HepG2 (cell line): ENCODE measurements at regions not wholly inside any gene's neighbourhood (a gene's known extent, or its start where the extent isn't known, plus 50 kb on each side); places are given as distances from the start of the nearest gene placed in this dataset.

Experiments used
- ATAC-seq: fragments of 200-7000 bp; cut with Tn5 transposase; 3 replicates; pipeline ENCODE4 v1.9.1; 2020; ENCODE audit warnings: mild to moderate bottlenecking, moderate library complexity
- BruUV-seq: library from RNA; stranded (reverse); fragments of 400-500 nt; replicated peaks from 2 replicates; lab custom pipeline; 2021; lab: Mats Ljungman, UMichigan
- CTCF ChIA-PET: fragments of 300-600 bp; formaldehyde crosslinking; extraction: SDS; loops from one replicate; lab custom pipeline; 2021; ENCODE audit warnings: low total read pairs, inconsistent platforms, low intra/inter-chr PET ratio; lab: Yijun Ruan, JAX
- POLR2A ChIA-PET: fragments of 350-600 bp; sonication (Branson Sonifier 250); formaldehyde crosslinking; loops from one replicate; lab custom pipeline; 2020; ENCODE audit warnings: antibody characterized with exemption, inconsistent platforms; lab: Yijun Ruan, JAX
- DNase-seq: peaks from one replicate; pipeline ENCODE4 v3.0.0-alpha.2; 2015; ENCODE audit warnings: low spot score
- FAIRE-seq: peaks from 3 replicates; lab custom pipeline; 2011; peaks lifted over from hg19 to GRCh38; lab: Jason Lieb, UNC
- H2AFZ ChIP-seq: one replicate; pipeline ENCODE4 v1.6.1; 2011; ENCODE audit warnings: low read length, inconsistent platforms
- H3K27ac ChIP-seq: fragments of 300-600 bp; 3 replicates; pipeline ENCODE4 v1.8.0; 2011; ENCODE audit warnings: mixed run types, mild to moderate bottlenecking, mixed read lengths, low read length, inconsistent platforms; ENCODE audit not compliant: insufficient read depth; ENCODE audit errors: extremely low read length
- H3K27me3 ChIP-seq, 2 experiments: fragments of 200-600 bp in 1 of 2; 2 replicates in 1 of 2; 3 replicates in 1 of 2; pipeline versions ENCODE4 v1.6.0 to v1.8.0; 2011; ENCODE audit warnings: low read length in 2 of 2, mild to moderate bottlenecking in 2 of 2, moderate library complexity in 2 of 2, inconsistent platforms in 1 of 2; ENCODE audit not compliant: insufficient read depth in 2 of 2, control insufficient read depth in 1 of 2
- H3K36me3 ChIP-seq, 2 experiments: fragments of 200-600 bp in 1 of 2; replicated peaks in 1 of 2; 2 replicates in 1 of 2; 3 replicates in 1 of 2; pipeline versions ENCODE4 v1.5.1 to v1.8.0; 2011; ENCODE audit warnings: low read length in 2 of 2, inconsistent platforms in 1 of 2; ENCODE audit not compliant: insufficient read depth in 2 of 2, control insufficient read depth in 1 of 2
- H3K4me1 ChIP-seq: 2 replicates; pipeline ENCODE4 v1.5.1; 2012; ENCODE audit warnings: low read length, inconsistent platforms; ENCODE audit not compliant: insufficient read depth
- H3K4me2 ChIP-seq: 2 replicates; pipeline ENCODE4 v1.6.0; 2011; ENCODE audit warnings: low read depth, low read length, inconsistent platforms
- H3K4me3 ChIP-seq, 3 experiments: fragments of 200-600 bp in 1 of 3; sonication (generic), shearing (Covaris generic) in 1 of 3; replicated peaks in 1 of 3; 2 replicates each; pipeline ENCODE4 v1.5.1; 2011 to 2016; ENCODE audit warnings: low read length in 3 of 3, inconsistent platforms in 2 of 3, low read depth in 2 of 3, mild to moderate bottlenecking in 2 of 3, control low read depth in 1 of 3, mixed read lengths in 1 of 3; ENCODE audit not compliant: insufficient read depth in 1 of 3
- H3K79me2 ChIP-seq: one replicate; pipeline ENCODE4 v1.6.1; 2011; ENCODE audit warnings: low read length, inconsistent platforms; ENCODE audit not compliant: insufficient read depth
- H3K9ac ChIP-seq: 2 replicates; pipeline ENCODE4 v1.6.0; 2011; ENCODE audit warnings: mild to moderate bottlenecking, low read depth, low read length, inconsistent platforms; ENCODE audit not compliant: insufficient read depth
- H3K9me3 ChIP-seq: 2 replicates; pipeline ENCODE4 v1.5.1; 2012; ENCODE audit warnings: mild to moderate bottlenecking, low read length
- H4K20me1 ChIP-seq: 2 replicates; pipeline ENCODE4 v1.6.0; 2011; ENCODE audit warnings: inconsistent platforms, mild to moderate bottlenecking, low read length, moderate library complexity; ENCODE audit not compliant: insufficient read depth
- ASH2L ChIP-seq: fragments of 300-600, 200-600 bp; sonication (generic); IDR thresholded peaks from 2 replicates; pipeline ENCODE4 v1.7.0; 2017; ENCODE audit warnings: low read depth, mild to moderate bottlenecking, moderate library complexity, mixed read lengths, low read length; ENCODE audit not compliant: insufficient read length
- FOXK1 ChIP-seq: sonication (generic); formaldehyde crosslinking; IDR thresholded peaks from 2 replicates; pipeline ENCODE4 v1.4.0; 2020; ENCODE audit warnings: low read depth, missing genetic modification reagents, borderline replicate concordance
- GRHL1 ChIP-seq: sonication (generic); formaldehyde crosslinking; conservative IDR thresholded peaks from 2 replicates; pipeline ENCODE4 v1.8.0; 2022; ENCODE audit warnings: missing genetic modification reagents
- HMGXB3 ChIP-seq: sonication (generic); formaldehyde crosslinking; IDR thresholded peaks from 2 replicates; pipeline ENCODE4 v1.4.0; 2020; ENCODE audit warnings: missing genetic modification reagents, borderline replicate concordance
- HNRNPLL ChIP-seq: fragments of 200-400 bp; formaldehyde crosslinking; IDR thresholded peaks from 2 replicates; pipeline ENCODE4 v1.6.1; 2017; ENCODE audit warnings: mild to moderate bottlenecking, low read depth, low read length; ENCODE audit not compliant: poor library complexity, severe bottlenecking
- NCOA1 ChIP-seq: sonication (generic); formaldehyde crosslinking; IDR thresholded peaks from 2 replicates; pipeline ENCODE4 v1.9.0; 2021; ENCODE audit warnings: missing genetic modification reagents
- NFIB ChIP-seq: sonication (generic); formaldehyde crosslinking; IDR thresholded peaks from 2 replicates; pipeline ENCODE4 v1.9.0; 2021; ENCODE audit warnings: missing genetic modification reagents, mild to moderate bottlenecking, borderline replicate concordance
- SKI ChIP-seq: fragments of 450-650 bp; IDR thresholded peaks from one replicate; pipeline ENCODE4 v1.6.1; 2018; ENCODE audit warnings: mild to moderate bottlenecking; ENCODE audit not compliant: partially characterized antibody
- SMAD1 ChIP-seq: sonication (generic); formaldehyde crosslinking; IDR thresholded peaks from 2 replicates; pipeline ENCODE4 v1.4.0; 2020; ENCODE audit warnings: missing genetic modification reagents, low read depth, mild to moderate bottlenecking, borderline replicate concordance
- TCF12 ChIP-seq, 2 experiments: fragments of 450-650 bp in 1 of 2; sonication (generic) in 1 of 2; formaldehyde crosslinking in 1 of 2; IDR thresholded peaks; 2 replicates each; pipeline versions ENCODE4 v1.6.1 to v1.8.0; 2017 to 2022; ENCODE audit warnings: antibody characterized with exemption in 1 of 2, mild to moderate bottlenecking in 1 of 2, missing genetic modification reagents in 1 of 2, moderate library complexity in 1 of 2
- ZEB1 ChIP-seq: IDR thresholded peaks from 2 replicates; pipeline ENCODE4 v1.6.1; 2012; ENCODE audit warnings: mild to moderate bottlenecking, low read depth, inconsistent platforms; ENCODE audit not compliant: insufficient replicate concordance
- ZFX ChIP-seq: sonication (generic); formaldehyde crosslinking; IDR thresholded peaks from 2 replicates; pipeline ENCODE4 v1.4.0; 2020; ENCODE audit warnings: mild to moderate bottlenecking, low read depth, missing genetic modification reagents, moderate library complexity
- ZMAT5 ChIP-seq: sonication (generic); formaldehyde crosslinking; IDR thresholded peaks from 2 replicates; pipeline ENCODE4 v1.5.0; 2020; ENCODE audit warnings: mild to moderate bottlenecking, low read depth, missing genetic modification reagents, borderline replicate concordance
- ZNF225 ChIP-seq: sonication (generic); formaldehyde crosslinking; IDR thresholded peaks from 2 replicates; pipeline ENCODE4 v1.4.0; 2020; ENCODE audit warnings: mild to moderate bottlenecking, missing genetic modification reagents
- ZNF484 ChIP-seq: sonication (generic); formaldehyde crosslinking; IDR thresholded peaks from 2 replicates; pipeline ENCODE4 v1.5.1; 2020; ENCODE audit warnings: mild to moderate bottlenecking, low read depth, missing genetic modification reagents, borderline replicate concordance
- WGBS: methylation state at CpG from one replicate; pipeline ENCODE4 v1.1.6; 2017; ENCODE audit warnings: low lambda C conversion rate; 5-methylcytosine and 5-hydroxymethylcytosine counted together
- in situ Hi-C: cut with HindIII; loops from 2 replicates; pipeline ENCODE4 v1.10.0; 2017; ENCODE audit warnings: low pct_unique_long_range_greater_than_20kb; ENCODE audit not compliant: extremely low pct_ligation_motif_present
- intact Hi-C: fragments of 100-400 bp; cut with micrococcal nuclease; formaldehyde crosslinking; loops from one replicate; pipeline ENCODE4 v1.10.0; 2022; ENCODE audit not compliant: unreplicated experiment
- TF ChIP-seq, protein P1 (sequence below): IDR thresholded peaks from 2 replicates; pipeline ENCODE4 v1.6.1; 2016; ENCODE audit warnings: missing compliant biosample characterization, missing genetic modification reagents, borderline replicate concordance

DNA sequence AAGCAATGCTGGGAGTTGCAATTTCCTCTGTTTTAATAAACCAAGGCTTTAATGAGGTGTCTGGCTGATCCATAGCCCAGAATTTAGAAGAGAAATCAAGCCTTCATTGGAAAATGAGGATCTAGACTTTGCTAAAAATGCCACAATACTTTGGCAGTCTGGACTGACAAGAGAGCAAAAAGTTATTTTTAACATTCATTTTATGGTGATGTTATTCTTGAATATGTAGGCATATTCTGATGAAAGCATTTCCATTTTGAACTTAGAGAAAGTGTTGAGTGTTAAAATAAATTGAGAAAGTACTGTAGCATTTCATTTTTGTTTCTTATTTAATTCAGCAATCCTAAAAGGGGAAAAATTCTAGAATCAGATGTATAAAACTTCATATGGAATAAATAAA lies 151.8 kb upstream of the HNMT start (continued):
- no peak for TF ChIP-seq HMGXB3
- no peak for TF ChIP-seq ZNF225 (CRISPR knock-in tag)
- TF ChIP-seq, all 625 proteins: peak for 0

DNA sequence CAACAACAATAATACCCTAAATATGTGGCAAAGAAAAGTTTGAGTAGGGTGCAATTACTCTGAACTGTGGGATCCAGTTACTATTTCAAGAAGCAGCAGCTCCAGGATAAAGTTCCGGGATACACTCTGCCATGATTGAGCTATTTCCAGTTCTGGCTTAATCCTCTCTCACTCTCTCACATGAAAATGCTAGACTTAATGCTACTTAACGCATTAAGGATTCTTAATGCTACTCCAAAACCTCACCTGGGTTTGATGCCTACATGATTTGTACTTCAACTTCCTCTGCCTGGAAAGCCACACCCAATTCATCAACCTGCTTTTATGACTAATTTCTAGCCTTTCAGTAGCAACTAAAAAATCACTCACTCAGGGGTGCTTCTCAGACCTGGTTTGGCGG lies 151.1 kb upstream of the HNMT start:
- Histone ChIP-seq H3K4me2 (no peak overlapping the region), H3K9ac (no peak overlapping the region), H3K4me3 (no peak overlapping the region), H3K27ac (no peak overlapping the region), H3K9me3 (no peaks in the 10 kb centered on the region), H3K36me3 (no peaks in the 10 kb centered on the region), H2AFZ (no peak overlapping the region), H4K20me1 (no peaks in the 10 kb centered on the region), H3K27me3 (no peaks in the 10 kb centered on the region; a peak in 2 of 5 replicates), H3K4me1 (no peaks in the 10 kb centered on the region), H3K79me2 (no peaks in the 10 kb centered on the region)
- BruUV-seq, result no TSS peak
- ATAC-seq (no peak), FAIRE-seq (no peak), DNase-seq (no peak)
- intact Hi-C loops, result no loop called here
- 9% methylated on average over 3 of the region's 3 CpGs for WGBS
- ChIA-PET CTCF (no interaction called here), POLR2A (no interaction called here)
- in situ Hi-C loops, result no loop called here
- TF ChIP-seq ZEB1 (no peak), NCOA1 (no peak), ASH2L (no peak), ZMAT5 (CRISPR knock-in tag) (no peak), HNRNPLL (no peak), ZFX (no peak), SMAD1 (CRISPR knock-in tag) (no peak), ZNF484 (no peak), GRHL1 (CRISPR knock-in tag) (no peak), SKI (no peak), TCF12 (IDR thresholded peaks at IDR 0.05) (no peak), TCF12 (CRISPR knock-in tag; IDR thresholded peaks at IDR 0.05) (no peak), NFIB (CRISPR knock-in tag) (no peak), FOXK1 (CRISPR knock-in tag) (no peak)
- TF ChIP-seq, protein P1, sequence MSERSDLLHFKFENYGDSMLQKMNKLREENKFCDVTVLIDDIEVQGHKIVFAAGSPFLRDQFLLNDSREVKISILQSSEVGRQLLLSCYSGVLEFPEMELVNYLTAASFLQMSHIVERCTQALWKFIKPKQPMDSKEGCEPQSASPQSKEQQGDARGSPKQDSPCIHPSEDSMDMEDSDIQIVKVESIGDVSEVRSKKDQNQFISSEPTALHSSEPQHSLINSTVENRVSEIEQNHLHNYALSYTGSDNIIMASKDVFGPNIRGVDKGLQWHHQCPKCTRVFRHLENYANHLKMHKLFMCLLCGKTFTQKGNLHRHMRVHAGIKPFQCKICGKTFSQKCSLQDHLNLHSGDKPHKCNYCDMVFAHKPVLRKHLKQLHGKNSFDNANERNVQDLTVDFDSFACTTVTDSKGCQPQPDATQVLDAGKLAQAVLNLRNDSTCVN, result no peak
